NCI-H82 (cell line): ENCODE measurements at regions not wholly inside any gene's neighbourhood (a gene's known extent, or its start where the extent isn't known, plus 50 kb on each side); places are given as distances from the start of the nearest gene placed in this dataset.
"Not testable (repeated sequence)": the region's sequence is repeated elsewhere in the genome, so short reads cannot be mapped to it uniquely, and the experiment has no call there.

Experiments
- DNase-seq: peaks from one replicate; lab custom pipeline; 2025; lab: John Stamatoyannopoulos, UW

GRCh38 chr15:62324382-62324781, 159.3 kb upstream of the C2CD4B start:
- no peak for DNase-seq

- DNase-seq: no peak
Measured at GRCh38 chr15:62325597-62325996, 160.5 kb upstream of the C2CD4B start.

- DNase-seq: no peak
Measured at GRCh38 chr15:62326460-62327011, 161.5 kb upstream of the C2CD4B start.

- no peak for DNase-seq
Measured at GRCh38 chr15:62327406-62327805, 162.3 kb upstream of the C2CD4B start.

- DNase-seq: not testable (repeated sequence)
Measured at GRCh38 chr15:62332472-62332871, 167.4 kb upstream of the C2CD4B start.

- DNase-seq: no peak
Measured at GRCh38 chr15:62334536-62334935, 169.5 kb upstream of the C2CD4B start.

GRCh38 chr15:62337934-62338333, 172.8 kb upstream of the C2CD4B start:
- DNase-seq: no peak

GRCh38 chr15:62338497-62338896, 173.4 kb upstream of the C2CD4B start:
- no peak for DNase-seq

- DNase-seq: no peak
Measured at GRCh38 chr15:62342959-62343358, 177.9 kb upstream of the C2CD4B start.

- DNase-seq: no peak
Measured at GRCh38 chr15:62343397-62343796, 178.3 kb upstream of the C2CD4B start.

GRCh38 chr15:62344806-62345539, 179.9 kb upstream of the C2CD4B start:
- DNase-seq: peak; percentile 78

GRCh38 chr15:62346168-62346567, 181.1 kb upstream of the C2CD4B start:
- no peak for DNase-seq

- DNase-seq: no peak
Measured at GRCh38 chr15:62348118-62348517, 183.0 kb upstream of the C2CD4B start.

- no peak for DNase-seq
Measured at GRCh38 chr15:62348623-62349022, 183.5 kb upstream of the C2CD4B start.

- DNase-seq: no peak
Measured at GRCh38 chr15:62352817-62353216, 187.7 kb upstream of the C2CD4B start.

- no peak for DNase-seq
Measured at GRCh38 chr15:62357431-62357830, 192.3 kb upstream of the C2CD4B start.

GRCh38 chr15:62359416-62359815, 194.3 kb upstream of the C2CD4B start:
- DNase-seq: no peak

- peak; percentile 59 for DNase-seq
Measured at GRCh38 chr15:62360332-62361097, 195.4 kb upstream of the C2CD4B start.

- no peak for DNase-seq
Measured at GRCh38 chr15:62362144-62362543, 197.1 kb upstream of the C2CD4B start.

GRCh38 chr15:62362608-62363007, 197.5 kb upstream of the C2CD4B start:
- no peak for DNase-seq

GRCh38 chr15:62363913-62364312, 198.8 kb upstream of the C2CD4B start:
- no peak for DNase-seq

- DNase-seq: peak; percentile 22
Measured at GRCh38 chr15:62365795-62366442, 200.8 kb upstream of the C2CD4B start.

- no peak for DNase-seq
Measured at GRCh38 chr15:62369454-62369853, 204.4 kb upstream of the C2CD4B start.
